ENCODE measurements at regions not wholly inside any gene's neighbourhood (a gene's known extent, or its start where the extent isn't known, plus 50 kb on each side); places are given as distances from the start of the nearest gene placed in this dataset.

GRCh38 chr1:213829780-213830179 is 158.0 kb upstream of the PROX1 start:
- no peak for TF ChIP-seq CTCF (conservative IDR thresholded peaks at IDR 0.05; ENCODE audit: low read depth, low read length)
- TF ChIP-seq FOS (IDR thresholded peaks at IDR 0.05; ENCODE audit: low read depth, low read length) = no peak
- no peak for TF ChIP-seq POLR2A (IDR thresholded peaks at IDR 0.05; ENCODE audit: low read depth, low read length)
- TF ChIP-seq MAFK (IDR thresholded peaks at IDR 0.05; ENCODE audit: low read depth, low read length) = no peak
- TF ChIP-seq MAZ (IDR thresholded peaks at IDR 0.05; ENCODE audit: borderline replicate concordance, low read depth, low read length) = no peak
- TF ChIP-seq SMC3 (IDR thresholded peaks at IDR 0.05; ENCODE audit: low read depth, low read length) = no peak
- TF ChIP-seq CEBPB (IDR thresholded peaks at IDR 0.05; ENCODE audit: low read depth, low read length) = no peak
- TF ChIP-seq RAD21 (IDR thresholded peaks at IDR 0.05; ENCODE audit: low read length) = no peak
- TF ChIP-seq MXI1 (IDR thresholded peaks at IDR 0.05; ENCODE audit: borderline replicate concordance, low read depth, low read length) = no peak
- TF ChIP-seq RCOR1 (IDR thresholded peaks at IDR 0.05; ENCODE audit: insufficient replicate concordance, low read length) = no peak
- TF ChIP-seq USF2 (IDR thresholded peaks at IDR 0.05; ENCODE audit: low read depth, low read length) = no peak

Data from IMR-90 (cell line).